Lower leg skin (tissue), 3 donors: ENCODE measurements at regions not wholly inside any gene's neighbourhood (a gene's known extent, or its start where the extent isn't known, plus 50 kb on each side); places are given as distances from the start of the nearest gene placed in this dataset.
"Not testable (repeated sequence)": the region's sequence is repeated elsewhere in the genome, so short reads cannot be mapped to it uniquely, and the experiment has no call there.

Experiments used
- POLR2A ChIP-seq, 2 donors: fragments of 450-650 bp; IDR thresholded peaks; one replicate each; pipeline ENCODE4 v1.6.1; 2016 to 2017; ENCODE audit warnings: antibody characterized with exemption in 2 of 2, mild to moderate bottlenecking in 1 of 2, moderate library complexity in 1 of 2
- TF ChIP-seq, protein P1 (sequence below), 3 donors: fragments of 450-650 bp; IDR thresholded peaks; one replicate each; pipeline ENCODE4 v1.5.1; 2016; ENCODE audit warnings: antibody characterized with exemption in 3 of 3, mild to moderate bottlenecking in 3 of 3, moderate library complexity in 2 of 3

DNA sequence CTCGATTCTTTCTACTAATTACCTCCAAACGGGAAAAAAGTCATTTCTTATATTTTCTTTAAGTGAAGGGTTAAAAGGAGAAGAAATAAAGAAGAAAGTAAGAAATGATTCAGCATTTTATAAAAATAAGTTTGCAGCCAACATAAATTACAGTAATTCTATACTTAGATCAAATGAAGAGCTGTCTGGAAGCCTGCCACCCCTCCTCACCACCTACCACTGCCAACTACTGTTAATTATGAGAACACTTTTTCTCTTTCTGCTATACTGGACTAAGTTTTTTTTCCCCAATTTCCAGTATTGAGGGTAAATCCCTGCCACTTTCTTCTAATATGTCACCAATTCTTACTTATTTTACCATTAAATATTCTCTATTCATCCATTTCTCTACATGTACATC is 1030.1 kb downstream of the PRIM2 start:
- TF ChIP-seq, protein P1, sequence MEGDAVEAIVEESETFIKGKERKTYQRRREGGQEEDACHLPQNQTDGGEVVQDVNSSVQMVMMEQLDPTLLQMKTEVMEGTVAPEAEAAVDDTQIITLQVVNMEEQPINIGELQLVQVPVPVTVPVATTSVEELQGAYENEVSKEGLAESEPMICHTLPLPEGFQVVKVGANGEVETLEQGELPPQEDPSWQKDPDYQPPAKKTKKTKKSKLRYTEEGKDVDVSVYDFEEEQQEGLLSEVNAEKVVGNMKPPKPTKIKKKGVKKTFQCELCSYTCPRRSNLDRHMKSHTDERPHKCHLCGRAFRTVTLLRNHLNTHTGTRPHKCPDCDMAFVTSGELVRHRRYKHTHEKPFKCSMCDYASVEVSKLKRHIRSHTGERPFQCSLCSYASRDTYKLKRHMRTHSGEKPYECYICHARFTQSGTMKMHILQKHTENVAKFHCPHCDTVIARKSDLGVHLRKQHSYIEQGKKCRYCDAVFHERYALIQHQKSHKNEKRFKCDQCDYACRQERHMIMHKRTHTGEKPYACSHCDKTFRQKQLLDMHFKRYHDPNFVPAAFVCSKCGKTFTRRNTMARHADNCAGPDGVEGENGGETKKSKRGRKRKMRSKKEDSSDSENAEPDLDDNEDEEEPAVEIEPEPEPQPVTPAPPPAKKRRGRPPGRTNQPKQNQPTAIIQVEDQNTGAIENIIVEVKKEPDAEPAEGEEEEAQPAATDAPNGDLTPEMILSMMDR (IDR thresholded peaks at IDR 0.05) = not testable (repeated sequence)
- TF ChIP-seq POLR2A (IDR thresholded peaks at IDR 0.05) = not testable (repeated sequence)
